Epithelial cell of proximal tubule (primary cell): ENCODE measurements at regions not wholly inside any gene's neighbourhood (a gene's known extent, or its start where the extent isn't known, plus 50 kb on each side); places are given as distances from the start of the nearest gene placed in this dataset.
"Not testable (repeated sequence)": the region's sequence is repeated elsewhere in the genome, so short reads cannot be mapped to it uniquely, and the experiment has no call there.

Experiments used
- DNase-seq: peaks from one replicate; pipeline ENCODE4 v3.0.0-alpha.2; 2011; ENCODE audit warnings: low read depth
- H3K4me3 ChIP-seq: 2 replicates; pipeline ENCODE4 v1.5.1; 2011; ENCODE audit warnings: low read depth, mild to moderate bottlenecking, low read length
- TF ChIP-seq, protein P1 (sequence below): conservative IDR thresholded peaks from 2 replicates; pipeline ENCODE4 v1.5.1; 2012; ENCODE audit warnings: low read depth, mild to moderate bottlenecking, low read length

GRCh38 chr9:749716-750115, 91.8 kb upstream of the DMRT1 start:
- TF ChIP-seq, protein P1, sequence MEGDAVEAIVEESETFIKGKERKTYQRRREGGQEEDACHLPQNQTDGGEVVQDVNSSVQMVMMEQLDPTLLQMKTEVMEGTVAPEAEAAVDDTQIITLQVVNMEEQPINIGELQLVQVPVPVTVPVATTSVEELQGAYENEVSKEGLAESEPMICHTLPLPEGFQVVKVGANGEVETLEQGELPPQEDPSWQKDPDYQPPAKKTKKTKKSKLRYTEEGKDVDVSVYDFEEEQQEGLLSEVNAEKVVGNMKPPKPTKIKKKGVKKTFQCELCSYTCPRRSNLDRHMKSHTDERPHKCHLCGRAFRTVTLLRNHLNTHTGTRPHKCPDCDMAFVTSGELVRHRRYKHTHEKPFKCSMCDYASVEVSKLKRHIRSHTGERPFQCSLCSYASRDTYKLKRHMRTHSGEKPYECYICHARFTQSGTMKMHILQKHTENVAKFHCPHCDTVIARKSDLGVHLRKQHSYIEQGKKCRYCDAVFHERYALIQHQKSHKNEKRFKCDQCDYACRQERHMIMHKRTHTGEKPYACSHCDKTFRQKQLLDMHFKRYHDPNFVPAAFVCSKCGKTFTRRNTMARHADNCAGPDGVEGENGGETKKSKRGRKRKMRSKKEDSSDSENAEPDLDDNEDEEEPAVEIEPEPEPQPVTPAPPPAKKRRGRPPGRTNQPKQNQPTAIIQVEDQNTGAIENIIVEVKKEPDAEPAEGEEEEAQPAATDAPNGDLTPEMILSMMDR, result no peak
- DNase-seq, result no peak
- H3K4me3 ChIP-seq, result no peak overlapping the region

DNA sequence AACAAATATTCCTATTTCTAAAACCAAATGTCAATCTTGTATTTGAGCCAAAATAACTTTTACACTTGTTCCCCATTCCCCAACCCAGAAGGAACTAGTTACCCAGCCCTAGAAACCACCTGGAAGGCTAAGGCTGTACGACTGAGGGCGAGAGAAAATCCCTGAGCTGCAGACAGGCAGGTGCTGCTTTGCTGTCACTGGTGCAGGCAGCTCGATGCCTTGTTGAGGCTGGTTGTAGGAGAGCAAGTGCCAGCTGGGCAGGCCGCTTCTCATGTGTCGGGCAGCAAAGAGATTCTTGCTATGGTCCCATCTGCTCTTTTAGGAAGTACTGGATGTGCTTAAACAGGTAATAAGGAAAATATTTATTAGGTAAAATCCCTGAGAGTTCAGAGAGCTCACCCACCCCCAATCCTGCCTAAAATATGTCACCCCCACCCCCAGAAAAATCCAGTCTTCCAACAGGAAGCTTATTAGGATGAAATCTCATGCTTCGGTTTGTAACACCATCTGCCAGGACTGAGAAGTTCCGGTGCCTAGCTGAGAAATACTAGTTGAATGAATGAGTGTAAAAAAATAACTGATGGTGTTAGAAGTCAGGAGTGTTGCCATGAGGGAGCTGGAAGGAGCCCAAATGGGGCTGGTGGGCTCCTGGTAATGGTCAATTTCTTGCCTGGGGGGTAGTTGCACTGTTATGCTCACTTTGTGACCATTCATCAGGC, 91.1 kb upstream of the DMRT1 start:
- H3K4me3 ChIP-seq, result no peak overlapping the region
- DNase-seq, result no peak
- TF ChIP-seq, protein P1, result no peak

- DNase-seq, result no peak
- TF ChIP-seq, protein P1, result no peak
- H3K4me3 ChIP-seq, result no peak overlapping the region
Observed at GRCh38 chr9:751137-752051, 90.1 kb upstream of the DMRT1 start.

- no peak for DNase-seq
- H3K4me3 ChIP-seq, result no peak overlapping the region
- TF ChIP-seq, protein P1, result no peak
Observed at GRCh38 chr9:752201-752600, 89.3 kb upstream of the DMRT1 start.

DNA sequence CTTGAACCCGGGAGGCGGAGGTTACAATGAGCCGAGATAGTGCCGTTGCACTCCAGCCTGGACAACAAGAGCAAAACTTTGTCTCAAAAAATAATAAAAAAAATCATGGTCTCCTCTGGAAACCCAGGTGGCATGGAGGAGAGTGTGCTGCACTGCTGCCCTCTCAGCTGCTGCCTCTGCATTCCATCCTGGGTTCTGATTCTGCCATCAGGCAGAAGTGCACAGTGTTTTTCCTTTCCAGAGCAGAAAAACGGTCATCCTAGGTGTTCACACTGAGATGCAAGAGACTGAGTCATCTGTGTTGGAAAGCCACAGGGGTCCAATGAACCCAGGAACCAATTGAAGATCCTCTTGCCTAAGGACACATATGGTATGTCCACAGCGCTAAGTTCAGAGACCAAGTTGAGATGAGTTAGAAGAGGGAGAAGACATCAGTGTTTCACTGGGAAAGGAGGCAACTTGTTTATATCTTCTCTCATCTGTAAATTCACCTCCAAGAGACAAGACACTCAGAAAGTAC, 88.8 kb upstream of the DMRT1 start:
- no peak overlapping the region for H3K4me3 ChIP-seq
- DNase-seq, result no peak
- TF ChIP-seq, protein P1, result no peak

- not testable (repeated sequence) for H3K4me3 ChIP-seq
Observed at GRCh38 chr9:753734-754133, 87.8 kb upstream of the DMRT1 start.

DNA sequence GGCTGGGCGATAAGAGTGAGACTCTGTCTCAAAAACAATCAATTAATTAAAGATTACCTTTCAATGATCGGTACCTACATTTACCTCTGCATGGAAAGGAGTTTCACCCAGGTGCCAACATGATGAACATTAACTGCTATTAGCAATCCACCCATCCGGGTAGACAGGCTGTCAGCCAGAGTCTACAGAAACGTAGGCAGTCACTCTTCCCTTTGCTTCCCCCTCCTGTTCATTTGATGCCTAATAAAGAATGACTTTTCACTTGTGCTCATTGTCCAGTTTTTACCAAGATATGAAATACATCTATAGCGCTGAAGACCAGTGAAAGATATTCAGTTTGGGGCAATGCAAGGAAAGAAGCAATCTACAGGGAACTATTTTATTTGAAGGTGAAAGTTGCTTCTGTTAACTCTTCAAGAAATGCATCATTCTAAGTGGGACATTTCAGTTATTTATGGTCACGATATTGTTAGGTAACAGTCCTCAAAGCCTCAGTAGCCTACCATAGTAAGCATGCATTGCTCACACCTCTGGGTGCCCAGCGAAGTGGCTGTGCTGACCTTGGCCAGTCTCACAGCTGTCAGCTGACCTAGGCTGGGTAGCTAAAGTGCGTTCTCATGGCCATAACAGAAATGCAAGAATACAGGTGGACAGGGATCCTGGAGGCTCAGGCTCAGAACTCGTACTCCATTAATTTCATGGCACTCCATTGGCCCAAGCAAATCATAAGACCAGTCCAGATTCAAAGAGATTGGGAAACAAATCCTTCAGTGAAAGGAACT, 87.2 kb upstream of the DMRT1 start:
- TF ChIP-seq, protein P1, result no peak
- H3K4me3 ChIP-seq, result no peak overlapping the region
- no peak for DNase-seq

More at GRCh38 chr9:753734-754133, 87.8 kb upstream of the DMRT1 start:
- not testable (repeated sequence) for DNase-seq
